ENCODE measurements at regions not wholly inside any gene's neighbourhood (a gene's known extent, or its start where the extent isn't known, plus 50 kb on each side); places are given as distances from the start of the nearest gene placed in this dataset.
"Not testable (repeated sequence)": the region's sequence is repeated elsewhere in the genome, so short reads cannot be mapped to it uniquely, and the experiment has no call there.

DNA sequence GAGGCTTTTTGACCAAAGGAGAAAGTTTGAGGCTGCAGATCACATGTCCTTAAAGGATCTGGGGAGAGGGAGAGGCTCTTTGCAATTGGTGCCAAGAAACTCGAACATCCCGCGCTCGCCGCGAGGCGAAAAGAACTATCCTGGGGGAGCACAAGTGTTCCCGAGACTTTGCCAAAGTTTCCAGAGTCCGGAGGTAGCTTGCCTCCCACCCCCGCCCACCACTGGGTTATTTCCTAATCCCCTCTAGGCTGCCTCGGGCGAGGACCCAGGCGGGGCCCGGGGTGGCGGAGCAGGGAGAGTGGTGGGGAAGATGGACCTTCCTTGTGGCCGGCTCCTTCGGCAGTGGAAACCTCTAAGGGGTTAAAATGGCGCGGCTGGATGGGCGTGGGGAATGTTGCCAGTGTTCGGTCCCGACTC lies 114.5 kb downstream of the KCNRG start:
- DNase-seq (ENCODE audit: low read depth in 2 of 2): no peak

DNA sequence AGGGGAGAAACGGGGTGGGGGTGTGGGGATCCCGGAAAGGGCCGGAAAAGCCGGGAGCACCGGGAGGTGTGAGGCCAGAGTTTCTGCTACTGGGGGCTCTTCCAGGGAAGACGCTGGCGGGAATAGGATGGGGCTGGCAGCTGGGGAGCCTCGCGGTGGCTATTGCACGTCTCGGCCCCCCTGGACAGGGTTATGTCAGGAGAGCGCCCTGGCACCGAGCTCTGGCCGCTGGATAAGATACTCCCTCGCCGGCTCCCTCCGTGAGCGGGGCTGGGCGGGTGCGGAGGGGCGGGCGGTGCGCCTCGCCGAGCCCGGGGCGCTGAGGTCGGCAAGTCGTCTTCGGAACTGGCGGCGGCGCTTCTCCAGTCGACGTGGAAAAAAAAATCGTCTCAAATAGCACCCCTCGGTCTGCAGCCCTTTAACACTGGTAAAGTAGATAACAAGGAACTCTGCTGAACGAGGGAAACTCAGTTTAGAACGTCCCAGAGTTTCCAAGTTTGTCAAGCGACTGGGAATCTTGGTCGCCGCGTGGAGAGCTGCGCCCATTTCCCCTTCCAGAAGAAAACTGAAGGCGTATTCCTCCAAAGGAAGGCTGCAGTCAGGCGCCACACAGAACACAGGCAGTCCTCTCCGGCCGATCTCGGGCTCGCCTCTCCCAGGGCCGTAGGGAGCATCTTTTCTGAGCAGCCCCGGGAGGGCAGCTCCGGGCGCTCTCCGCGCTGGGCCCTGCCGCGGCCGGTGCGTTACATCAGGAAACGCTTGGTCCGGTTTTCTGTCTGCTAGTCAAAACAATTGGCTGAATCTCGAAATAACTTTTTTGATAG lies 115.1 kb downstream of the KCNRG start:
- DNase-seq (ENCODE audit: low read depth in 2 of 2): no peak

DNA sequence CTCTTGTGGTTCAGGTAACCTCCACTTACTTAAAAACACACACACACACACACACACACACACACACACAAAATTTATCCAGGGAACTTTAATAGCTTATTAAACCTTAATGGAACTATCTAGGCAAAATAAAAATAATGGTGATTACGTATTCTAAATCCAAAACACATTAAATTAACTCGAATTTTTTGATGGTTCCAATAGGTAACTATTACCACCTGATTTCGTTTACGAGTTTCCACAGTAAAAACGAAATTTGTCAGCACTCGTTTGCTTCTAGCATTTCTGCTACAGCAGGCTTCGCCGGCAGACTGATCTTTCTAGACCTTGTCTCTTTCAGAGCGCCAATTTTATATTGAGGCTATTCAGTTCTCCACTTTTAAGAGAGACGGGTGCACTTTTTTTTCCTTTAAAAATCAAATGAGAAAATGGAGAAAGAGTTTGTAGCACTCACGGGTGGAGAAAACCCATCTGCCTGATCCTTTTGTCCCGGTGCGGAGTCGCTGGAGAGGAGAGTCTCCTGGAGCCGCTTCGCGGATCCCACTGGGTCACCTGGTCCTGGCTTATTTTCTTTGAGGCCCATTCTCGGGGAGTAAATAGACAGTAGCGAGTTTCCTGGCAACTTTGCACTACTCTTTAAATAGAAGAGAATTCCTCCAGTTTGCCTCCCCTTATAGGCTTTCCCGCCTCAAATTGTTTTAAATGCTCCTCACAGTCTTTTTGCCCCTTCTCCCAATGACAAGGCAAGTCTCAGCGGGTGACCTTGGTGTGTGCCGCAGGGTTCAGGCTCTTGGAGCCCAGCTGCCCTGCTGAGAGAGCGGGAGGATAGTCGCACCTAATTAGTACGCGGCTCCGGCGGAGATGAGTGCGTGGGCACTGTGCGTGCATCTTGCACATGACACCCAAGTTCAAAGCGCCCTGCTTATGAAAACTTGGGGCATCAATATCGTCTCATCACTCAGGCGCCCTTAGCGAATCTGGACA lies 117.0 kb downstream of the KCNRG start:
- DNase-seq (ENCODE audit: low read depth in 2 of 2): no peak

DNA sequence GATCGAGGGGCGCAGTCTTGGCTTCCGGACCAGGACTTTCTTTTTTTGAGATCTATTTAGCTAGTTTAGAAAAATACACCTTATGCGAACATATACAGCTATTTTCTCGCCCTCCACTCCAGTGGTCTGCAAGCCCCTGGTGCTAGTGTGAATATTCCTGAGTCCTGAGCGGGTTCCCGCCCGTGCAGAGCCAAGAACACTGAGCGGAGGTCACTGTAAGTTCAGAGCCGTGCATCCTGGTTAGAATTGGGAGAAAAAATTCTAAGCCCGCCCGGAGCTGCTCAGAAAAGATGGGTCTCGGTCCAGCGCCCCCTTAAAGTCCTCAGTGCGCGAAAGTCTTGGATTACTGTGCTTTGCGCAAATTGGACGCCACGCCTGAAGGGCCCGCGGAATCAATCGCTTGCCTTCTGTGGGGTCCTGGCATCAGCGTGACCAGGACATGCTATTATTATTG lies 117.7 kb downstream of the KCNRG start:
- no peak for DNase-seq (ENCODE audit: low read depth in 2 of 2)

DNA sequence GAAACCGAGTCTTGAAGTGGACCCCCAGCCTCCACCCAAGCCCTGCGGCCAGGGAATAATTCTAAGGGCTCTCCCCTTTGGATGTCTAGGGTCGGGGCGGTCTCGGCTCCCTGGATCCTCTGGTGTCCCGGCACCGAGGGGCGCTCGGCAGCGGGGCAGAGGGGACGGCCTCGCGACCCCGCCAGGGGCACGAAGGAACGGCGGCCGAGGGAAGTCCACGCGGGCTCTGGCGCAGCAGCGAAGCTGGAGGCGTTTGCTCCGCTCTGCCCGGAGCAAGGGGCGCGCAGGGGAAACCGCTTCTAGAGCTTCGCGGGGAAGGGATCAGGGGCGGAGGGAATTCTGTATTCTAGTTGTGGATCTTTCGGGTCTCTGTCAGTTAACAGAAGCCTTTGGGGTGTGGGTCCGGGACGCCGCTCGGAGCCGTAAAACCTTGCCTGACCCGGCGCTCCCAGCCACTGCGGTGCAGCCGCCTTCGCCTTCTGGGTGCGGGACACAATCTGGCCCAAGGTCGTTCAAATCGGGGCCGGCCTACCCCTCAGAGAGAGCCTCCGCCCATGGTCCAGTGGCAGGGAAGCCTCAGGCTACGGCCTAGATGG lies 118.2 kb downstream of the KCNRG start:
- no peak for DNase-seq (ENCODE audit: low read depth in 2 of 2)

DNA sequence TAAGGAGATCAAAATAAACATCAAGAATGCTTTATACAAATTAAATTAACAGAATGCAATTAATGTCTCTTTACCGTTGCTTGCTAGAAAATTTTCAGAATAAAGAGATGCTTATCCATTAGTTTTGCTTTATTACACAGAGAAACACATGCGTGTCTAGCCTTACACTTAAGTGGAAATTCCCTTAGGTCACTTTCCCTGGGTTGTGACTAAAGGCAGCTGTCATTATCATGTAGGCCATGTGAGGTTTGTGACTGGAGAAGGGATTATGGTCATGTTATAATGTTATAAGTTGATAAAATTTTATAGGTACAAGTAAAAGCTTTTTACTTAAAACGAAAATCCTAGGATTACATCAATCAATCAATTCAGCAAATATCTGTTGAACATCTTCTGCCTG lies 121.0 kb downstream of the KCNRG start:
- no peak for DNase-seq (ENCODE audit: low read depth in 2 of 2)

DNA sequence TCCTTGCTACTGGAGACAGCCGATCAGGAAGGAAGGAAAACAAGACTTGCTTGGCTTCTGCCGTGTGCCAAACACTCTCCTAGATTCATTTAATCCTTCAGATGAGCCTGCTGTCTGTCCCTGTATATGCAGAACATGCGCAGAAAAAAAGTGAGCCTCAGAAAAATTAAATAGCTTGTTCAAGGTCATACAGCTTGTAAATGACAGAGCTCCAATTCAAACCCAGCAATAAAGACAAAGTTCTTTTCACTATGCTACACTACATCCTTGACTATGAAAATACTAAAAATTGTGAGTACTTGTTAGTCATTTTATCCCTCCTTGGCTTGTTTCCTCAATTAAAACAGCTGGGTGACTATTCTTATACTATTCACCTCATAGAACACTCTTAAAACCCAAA lies 121.4 kb downstream of the KCNRG start:
- no peak for DNase-seq (ENCODE audit: low read depth in 2 of 2)

DNA sequence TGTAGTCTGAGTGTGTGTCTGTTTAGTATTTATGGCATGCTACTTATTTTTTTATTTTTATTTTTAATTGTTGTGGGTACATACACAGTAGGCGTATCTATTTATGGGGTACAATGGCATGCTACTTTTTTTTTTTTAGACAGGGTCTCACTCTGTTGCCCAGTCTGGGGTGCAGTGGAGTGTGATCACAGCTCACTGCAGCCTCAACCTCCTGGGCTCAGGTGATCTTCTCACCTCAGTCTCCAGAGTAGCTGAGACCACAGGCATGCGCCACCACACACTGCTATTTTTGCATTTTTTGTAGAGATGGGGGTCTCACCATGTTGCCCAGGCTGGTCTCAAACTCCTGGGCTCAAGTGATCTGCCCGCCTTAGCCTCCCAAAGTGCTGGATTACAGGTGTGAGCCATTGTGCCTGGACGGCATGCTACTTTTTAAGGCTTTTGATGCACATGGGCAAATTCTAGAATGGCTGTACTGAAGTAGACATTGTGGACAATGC lies 124.2 kb downstream of the KCNRG start:
- not testable (repeated sequence) for DNase-seq (ENCODE audit: low read depth in 2 of 2)

DNA sequence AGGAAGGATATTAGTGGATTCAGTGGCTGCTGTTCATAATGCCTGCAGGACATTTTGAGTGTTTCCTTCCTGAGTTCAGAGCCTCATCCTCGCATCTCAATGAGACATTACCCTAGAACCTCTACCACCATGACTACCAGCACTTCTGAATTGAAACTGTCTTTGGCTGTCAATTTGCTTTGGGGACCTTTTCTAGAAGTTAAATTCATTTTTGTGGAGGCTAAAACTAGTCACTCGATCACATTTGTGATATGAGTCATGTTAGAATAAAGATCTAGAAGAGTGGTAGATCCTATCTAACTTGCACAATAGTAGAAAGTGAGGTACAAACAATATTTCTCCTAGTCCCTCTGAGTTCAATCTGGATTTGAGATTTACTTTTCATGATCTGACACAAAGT lies 124.9 kb downstream of the KCNRG start:
- no peak for DNase-seq (ENCODE audit: low read depth in 2 of 2)

DNA sequence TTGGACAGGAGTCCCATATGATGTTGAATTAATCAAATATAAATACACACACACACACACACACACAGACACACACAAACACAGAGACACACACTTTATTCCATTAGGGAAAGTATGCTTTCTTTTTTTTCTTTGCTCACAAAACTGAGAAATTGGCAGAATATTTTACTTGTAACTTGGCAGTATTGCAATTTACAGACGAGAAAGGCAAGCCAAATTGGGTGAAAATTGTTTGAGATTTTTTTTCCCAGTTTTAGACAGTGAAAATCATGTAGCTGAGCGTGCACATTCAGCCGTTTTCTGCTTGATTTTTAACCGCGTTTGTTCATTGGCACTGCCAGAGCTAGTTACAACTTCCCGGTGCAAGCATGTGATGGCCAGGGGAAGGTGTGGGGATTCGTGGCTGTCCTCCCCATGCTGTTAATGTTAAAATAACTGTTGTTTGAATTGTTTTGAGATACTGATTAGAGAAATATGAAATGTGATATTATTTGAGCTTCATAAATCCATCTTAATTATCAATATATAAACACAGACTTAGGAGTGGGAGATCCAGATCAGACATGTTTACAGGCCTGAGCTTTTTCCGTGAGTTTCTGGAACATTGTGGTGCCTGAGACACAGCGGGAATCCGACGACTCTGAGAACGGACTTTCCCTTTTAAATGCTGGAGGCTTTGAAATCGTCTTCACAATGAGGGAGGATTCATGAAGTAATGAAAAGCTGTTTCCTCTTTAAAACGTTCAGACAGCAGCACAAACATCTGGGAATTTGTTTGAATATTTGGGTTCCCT lies 125.5 kb downstream of the KCNRG start:
- DNase-seq (ENCODE audit: low read depth in 2 of 2): no peak

DNA sequence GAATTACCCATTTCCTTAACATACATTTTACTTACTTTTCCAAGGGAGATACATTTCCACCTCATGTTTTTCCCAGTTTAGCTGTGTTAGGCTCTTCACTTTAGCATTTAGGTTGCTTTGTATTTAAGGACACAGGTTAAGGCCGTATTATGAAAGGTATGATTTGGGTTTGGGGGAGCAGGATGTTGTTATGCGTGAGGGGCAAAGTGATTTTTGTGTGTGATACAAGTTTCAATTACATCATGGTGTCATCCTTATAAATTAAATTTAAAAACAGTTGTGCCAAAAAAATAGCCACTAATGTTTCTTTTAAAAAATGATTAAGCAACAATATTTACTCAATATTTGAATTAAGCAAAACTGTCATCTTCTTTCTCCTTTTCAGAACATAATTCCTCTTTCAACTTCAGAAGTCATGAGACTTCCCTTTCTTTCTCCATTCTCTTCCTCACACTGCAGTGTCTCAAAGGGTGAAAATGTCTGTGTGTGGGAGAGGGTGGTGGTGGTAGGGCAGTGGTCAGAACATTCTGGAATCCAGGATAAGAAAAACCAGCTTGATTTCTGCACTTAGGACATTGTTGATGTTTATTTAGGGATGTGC lies 126.2 kb downstream of the KCNRG start:
- no peak for DNase-seq (ENCODE audit: low read depth in 2 of 2)

DNA sequence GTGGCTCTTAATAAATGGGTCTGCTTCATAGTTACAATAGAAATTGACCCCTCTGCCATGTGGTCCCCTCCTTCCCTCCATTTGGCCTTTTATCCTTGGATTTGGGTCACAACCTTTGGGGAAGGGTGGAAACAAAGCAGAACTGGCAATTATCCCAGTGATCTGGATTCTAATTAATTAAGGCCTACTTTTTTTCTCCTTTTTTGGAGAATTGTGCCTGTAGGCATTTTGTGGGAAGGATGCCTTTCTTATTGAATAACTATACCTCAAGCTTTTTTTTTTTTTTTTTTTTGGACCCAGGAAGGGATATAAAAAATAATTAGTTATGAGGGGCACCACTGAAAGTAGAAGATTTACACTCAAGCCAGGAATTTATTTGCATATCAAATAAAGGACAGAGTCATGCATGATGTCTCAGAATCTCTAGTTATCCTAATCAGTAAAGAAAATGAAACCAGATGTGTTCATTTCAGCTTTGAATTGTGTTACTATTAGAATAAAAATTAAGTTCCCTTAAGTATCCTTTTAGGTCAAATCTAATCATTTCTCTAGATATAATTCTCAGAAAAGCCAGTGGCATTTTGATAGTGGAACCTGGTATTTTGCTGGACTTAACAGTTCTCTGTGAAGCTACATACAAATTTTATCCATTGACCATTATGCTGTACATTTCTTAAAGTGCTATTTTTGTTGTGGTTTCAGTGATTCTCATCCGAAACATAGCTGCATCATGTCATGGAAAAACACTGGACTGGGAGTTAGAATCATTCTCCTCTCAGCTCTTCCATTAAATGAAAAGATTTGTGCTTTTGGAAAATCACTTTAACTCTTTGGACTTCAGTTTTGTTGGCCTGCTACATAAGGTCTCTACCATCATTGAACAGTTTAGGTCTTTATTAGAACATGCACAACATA lies 129.3 kb downstream of the KCNRG start:
- DNase-seq (ENCODE audit: low read depth in 2 of 2): no peak

DNA sequence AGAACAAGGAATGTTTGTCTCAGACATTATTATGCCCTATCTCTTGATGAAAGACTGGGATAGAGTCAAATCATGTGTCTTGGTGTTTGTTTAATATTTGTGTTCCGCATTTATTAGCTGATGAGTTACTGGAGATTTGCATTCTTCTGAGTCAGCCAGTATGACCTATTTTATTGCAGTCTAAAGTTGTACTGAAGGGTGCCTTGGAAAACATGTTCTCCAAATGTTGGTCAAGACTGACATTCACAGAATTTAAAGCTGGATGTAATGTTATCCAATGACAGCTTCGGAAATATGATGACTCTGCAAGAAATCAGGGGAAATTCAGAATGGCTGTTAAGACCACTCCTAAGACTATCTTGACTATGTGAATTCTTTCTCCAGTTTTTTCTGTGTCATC lies 134.0 kb downstream of the KCNRG start:
- no peak for DNase-seq (ENCODE audit: low read depth in 2 of 2)

DNA sequence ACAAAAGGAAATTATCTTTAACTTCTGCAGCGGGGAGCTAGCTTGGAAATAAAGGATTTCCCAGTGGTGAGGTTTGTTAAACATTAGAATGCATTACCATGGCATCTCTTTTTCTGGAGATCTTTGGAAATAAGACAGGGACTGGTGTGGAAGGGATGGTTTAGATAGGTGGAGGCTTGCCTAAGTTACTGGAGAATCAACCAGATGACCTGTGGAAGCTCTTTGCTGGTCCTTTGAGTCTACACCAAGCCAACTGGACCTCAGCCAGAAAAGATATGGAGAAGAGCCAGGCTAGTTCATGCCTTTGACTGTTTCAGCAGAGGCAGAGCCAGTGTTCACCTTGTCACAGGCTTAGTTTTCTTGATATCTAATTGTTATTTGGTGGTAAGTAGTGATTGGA lies 134.7 kb downstream of the KCNRG start:
- no peak for DNase-seq (ENCODE audit: low read depth in 2 of 2)

DNA sequence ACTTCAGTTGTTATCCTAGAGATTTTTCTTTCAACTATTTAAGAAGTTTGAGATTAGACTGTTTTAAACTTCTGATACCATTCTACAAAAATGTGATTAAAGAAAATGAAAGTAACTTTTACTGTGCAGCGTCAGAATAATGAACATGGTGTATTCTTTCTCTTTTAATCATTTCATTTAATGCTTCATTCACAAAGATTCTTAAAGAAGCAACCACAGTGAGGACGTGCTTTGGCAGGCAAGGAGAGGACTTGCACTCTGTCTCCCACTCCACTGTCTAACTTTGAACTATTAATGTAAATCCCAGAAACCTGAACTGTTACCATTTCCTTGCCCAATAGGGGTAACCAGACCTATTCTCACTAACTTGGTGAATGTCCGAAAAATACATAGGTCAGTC lies 137.0 kb downstream of the KCNRG start:
- DNase-seq (ENCODE audit: low read depth in 2 of 2): no peak

DNA sequence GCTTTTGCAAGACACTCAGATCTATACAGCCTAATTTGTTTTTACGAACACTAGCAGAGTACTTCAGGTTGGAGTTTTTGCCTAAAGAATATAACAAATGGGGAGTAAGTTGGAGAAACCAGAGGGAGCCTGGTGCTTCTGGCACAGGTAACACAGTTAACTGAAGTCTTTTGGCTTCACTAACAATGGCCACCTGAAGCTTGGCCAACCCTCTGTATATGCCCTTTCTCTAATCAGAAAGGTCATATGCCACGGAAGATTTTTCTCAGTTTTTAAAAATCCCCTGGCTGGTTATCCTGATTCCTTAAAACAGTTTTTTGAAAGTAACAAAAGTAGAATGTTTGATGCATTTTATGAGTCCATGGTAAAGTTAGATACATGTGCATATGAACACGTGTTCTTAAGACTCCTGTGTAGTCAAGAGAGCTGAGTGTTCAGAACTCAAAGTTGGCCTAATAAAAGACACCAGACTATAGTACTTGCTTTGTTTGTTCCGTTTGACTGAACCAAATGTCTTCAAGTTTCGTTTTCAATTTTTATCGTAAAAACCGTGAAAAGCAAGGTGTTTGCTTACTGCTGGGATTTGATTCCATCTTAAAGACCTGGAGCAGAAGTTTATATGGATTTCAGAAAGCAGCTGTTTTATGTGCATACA lies 137.5 kb downstream of the KCNRG start:
- no peak for DNase-seq (ENCODE audit: low read depth in 2 of 2)

DNA sequence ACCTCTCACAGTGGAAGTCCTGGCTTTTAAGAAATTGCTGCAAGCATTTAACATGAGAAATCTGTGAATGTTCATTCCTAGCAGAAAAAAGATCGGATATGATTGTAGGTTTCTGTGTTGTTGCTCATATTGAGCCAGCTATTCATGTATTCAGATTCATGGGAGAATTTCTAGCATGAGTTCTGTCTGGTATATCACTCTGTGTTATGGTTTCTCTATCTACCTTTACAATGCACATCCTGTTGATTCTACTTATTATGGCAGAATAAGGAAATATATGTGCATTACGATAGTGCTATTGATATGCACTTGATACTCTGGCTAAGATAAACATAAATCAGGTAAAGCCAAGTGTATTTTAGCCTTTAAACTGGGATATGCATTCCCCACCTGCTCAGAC lies 138.2 kb downstream of the KCNRG start:
- no peak for DNase-seq (ENCODE audit: low read depth in 2 of 2)

DNA sequence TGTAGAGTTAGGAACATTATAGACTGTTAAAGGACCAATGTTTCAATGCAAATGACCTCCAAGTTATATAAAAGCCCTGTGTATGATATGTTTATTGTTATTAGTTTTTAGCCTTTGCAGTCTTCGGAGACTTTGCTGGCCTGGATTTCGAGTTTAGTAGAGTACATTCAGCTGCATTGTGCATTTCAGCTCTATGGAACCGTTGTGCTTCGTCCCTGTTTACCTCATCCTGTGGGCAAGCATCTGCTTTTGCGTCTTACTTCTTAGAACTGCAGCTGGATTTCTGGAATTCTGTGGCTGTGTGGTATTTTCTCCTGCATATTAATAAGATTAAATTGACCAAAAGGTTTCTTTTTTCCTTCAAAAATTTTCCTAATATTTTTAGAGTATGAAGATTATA lies 138.6 kb downstream of the KCNRG start:
- DNase-seq (ENCODE audit: low read depth in 2 of 2): no peak

DNA sequence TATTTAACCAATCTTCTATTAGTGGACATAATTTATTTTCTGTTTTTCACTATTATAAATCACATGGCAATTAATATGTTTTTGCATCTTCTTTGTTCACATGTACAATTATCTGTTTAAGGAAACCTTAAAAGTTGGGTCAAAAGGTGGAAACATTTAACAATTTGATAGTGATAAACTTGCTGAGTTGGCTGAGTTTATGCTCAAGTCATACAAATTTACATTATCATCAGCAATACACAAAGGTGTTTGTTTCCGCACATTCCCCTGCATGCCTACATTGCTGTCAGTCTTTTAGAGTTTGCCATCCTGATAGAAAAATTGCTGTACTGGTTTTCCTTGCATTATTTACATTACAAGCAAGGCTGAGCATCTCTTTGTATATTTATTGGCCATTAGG lies 139.5 kb downstream of the KCNRG start:
- no peak for DNase-seq (ENCODE audit: low read depth in 2 of 2)

Data from stimulated activated CD8-positive, alpha-beta memory T cell treated with anti-CD3 and anti-CD28 coated beads, Interleukin-15, amount 100 ng/mL, for 48 hours (primary cell).